ENCODE measurements at regions not wholly inside any gene's neighbourhood (a gene's known extent, or its start where the extent isn't known, plus 50 kb on each side); places are given as distances from the start of the nearest gene placed in this dataset.

DNA sequence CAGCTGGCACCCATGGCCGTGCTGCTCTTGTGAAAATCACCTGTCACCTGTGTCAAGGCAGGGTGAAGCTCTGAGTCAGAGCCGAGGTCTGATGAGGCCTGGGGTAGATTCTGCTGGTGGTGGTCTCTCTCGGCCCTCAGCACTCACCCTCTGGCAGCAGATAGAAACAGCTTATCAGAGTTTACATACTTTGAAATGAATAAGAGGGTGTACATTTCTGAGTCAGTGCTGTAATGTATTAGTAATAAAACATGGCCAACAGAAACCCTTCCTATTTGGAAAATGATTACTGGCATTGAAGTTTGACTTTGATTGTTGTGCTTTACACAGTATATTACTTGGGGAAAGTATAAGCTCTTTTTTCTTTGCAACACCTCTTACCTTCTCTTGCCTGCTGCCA is 228.8 kb downstream of the SNX10 start:
- DNase-seq (ENCODE audit: low spot score), result no peak
- Mint-ChIP-seq H3K4me3 (ENCODE audit: unreplicated experiment) (no peak overlapping the region), H3K4me1 (ENCODE audit: unreplicated experiment) (no peaks in the 10 kb centered on the region), H3K27me3 (ENCODE audit: unreplicated experiment) (peaks cover 5% of the 10 kb centered on the region), H3K27ac (ENCODE audit: unreplicated experiment) (no peak overlapping the region), H3K36me3 (ENCODE audit: low read depth, unreplicated experiment) (no peaks in the 10 kb centered on the region), H3K9me3 (ENCODE audit: unreplicated experiment) (no peaks in the 10 kb centered on the region)
- TF ChIP-seq, protein P1, sequence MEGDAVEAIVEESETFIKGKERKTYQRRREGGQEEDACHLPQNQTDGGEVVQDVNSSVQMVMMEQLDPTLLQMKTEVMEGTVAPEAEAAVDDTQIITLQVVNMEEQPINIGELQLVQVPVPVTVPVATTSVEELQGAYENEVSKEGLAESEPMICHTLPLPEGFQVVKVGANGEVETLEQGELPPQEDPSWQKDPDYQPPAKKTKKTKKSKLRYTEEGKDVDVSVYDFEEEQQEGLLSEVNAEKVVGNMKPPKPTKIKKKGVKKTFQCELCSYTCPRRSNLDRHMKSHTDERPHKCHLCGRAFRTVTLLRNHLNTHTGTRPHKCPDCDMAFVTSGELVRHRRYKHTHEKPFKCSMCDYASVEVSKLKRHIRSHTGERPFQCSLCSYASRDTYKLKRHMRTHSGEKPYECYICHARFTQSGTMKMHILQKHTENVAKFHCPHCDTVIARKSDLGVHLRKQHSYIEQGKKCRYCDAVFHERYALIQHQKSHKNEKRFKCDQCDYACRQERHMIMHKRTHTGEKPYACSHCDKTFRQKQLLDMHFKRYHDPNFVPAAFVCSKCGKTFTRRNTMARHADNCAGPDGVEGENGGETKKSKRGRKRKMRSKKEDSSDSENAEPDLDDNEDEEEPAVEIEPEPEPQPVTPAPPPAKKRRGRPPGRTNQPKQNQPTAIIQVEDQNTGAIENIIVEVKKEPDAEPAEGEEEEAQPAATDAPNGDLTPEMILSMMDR (IDR thresholded peaks at IDR 0.05; ENCODE audit: unreplicated experiment), result no peak

DNA sequence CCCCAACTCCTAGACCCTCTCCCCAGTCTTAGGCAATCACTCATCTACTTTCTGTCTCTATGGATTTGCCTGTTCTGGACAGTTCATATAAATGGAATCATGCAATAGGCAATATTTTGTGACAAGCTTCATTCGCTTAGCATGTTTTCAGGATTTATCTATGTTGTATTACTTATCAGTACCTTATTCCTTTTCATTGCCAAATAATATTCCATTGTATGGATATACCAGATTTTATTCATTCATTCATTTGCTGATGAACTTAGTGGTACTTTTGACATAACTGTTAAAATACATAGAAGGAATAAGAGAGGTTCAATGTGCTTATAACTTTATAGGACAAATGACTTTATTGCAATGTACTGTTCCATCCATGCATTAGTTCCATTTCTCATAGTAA is 231.0 kb downstream of the SNX10 start:
- Mint-ChIP-seq H3K27ac (ENCODE audit: unreplicated experiment) (no peak overlapping the region), H3K27me3 (ENCODE audit: unreplicated experiment) (peaks cover 5% of the 10 kb centered on the region), H3K9me3 (ENCODE audit: unreplicated experiment) (no peaks in the 10 kb centered on the region), H3K4me1 (ENCODE audit: unreplicated experiment) (peaks cover under 1% of the 10 kb centered on the region), H3K4me3 (ENCODE audit: unreplicated experiment) (no peak overlapping the region), H3K36me3 (ENCODE audit: low read depth, unreplicated experiment) (no peaks in the 10 kb centered on the region)
- DNase-seq (ENCODE audit: low spot score), result no peak
- TF ChIP-seq, protein P1 (IDR thresholded peaks at IDR 0.05; ENCODE audit: unreplicated experiment), result no peak

DNA sequence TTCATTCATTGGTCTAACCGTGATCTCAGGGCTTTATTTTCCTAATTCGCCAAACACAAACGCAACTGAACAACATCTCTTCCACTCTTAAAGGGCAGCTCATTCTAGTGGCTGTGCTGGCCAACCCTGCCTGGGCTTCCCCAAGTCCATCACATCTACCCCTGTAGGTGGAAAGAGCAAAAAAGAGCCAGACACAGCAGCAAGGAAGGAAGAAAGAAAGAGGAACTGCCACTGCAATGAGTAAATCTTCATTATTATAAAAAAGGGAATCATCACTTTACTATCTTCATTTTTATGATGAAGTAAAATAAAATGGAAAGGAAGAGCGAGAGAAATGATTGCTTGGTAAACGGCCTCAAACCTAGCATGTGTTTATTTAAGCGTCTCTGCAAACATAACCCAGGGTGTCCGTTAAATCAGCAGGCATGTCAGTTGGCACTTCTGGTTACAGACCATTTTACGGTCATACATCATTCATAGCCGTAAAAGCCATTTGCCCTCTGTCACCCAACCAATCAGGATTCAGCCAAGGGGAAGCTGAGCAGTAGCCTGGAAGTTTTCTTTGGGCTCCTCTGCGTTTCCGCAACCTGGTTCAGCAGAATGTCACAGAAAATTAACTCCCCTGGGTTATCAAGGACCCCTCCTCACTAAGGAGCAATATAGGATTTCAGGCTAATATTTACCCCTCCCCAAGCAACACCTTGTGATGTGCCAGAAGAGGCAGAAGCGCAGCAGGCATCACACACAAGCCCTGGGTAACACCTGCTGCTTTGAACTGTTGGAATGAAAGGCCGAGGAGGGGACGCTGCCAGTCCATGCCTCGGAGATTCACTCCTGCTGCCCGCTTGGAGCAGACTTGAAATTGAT is 234.0 kb downstream of the SNX10 start:
- H3K36me3 Mint-ChIP-seq (ENCODE audit: low read depth, unreplicated experiment), result no peaks in the 10 kb centered on the region
- no peak overlapping the region for H3K27ac Mint-ChIP-seq (ENCODE audit: unreplicated experiment)
- no peak for DNase-seq (ENCODE audit: low spot score)
- peaks cover 2% of the 10 kb centered on the region for H3K27me3 Mint-ChIP-seq (ENCODE audit: unreplicated experiment)
- no peak overlapping the region for H3K4me3 Mint-ChIP-seq (ENCODE audit: unreplicated experiment)
- no peaks in the 10 kb centered on the region for H3K9me3 Mint-ChIP-seq (ENCODE audit: unreplicated experiment)
- peaks cover 3% of the 10 kb centered on the region for H3K4me1 Mint-ChIP-seq (ENCODE audit: unreplicated experiment)
- TF ChIP-seq, protein P1 (IDR thresholded peaks at IDR 0.05; ENCODE audit: unreplicated experiment), result no peak

- Mint-ChIP-seq H3K4me1 (ENCODE audit: unreplicated experiment) (peaks cover 3% of the 10 kb centered on the region), H3K4me3 (ENCODE audit: unreplicated experiment) (no peak overlapping the region), H3K9me3 (ENCODE audit: unreplicated experiment) (no peaks in the 10 kb centered on the region)
These were observed 234.6 kb downstream of the SNX10 start for GRCh38 chr7:26526265-26526587.

GRCh38 chr7:26531926-26532325 is 240.3 kb downstream of the SNX10 start:
- Mint-ChIP-seq H3K9me3 (ENCODE audit: unreplicated experiment) (no peaks in the 10 kb centered on the region), H3K27ac (ENCODE audit: unreplicated experiment) (no peak overlapping the region), H3K4me1 (ENCODE audit: unreplicated experiment) (peaks cover 6% of the 10 kb centered on the region), H3K4me3 (ENCODE audit: unreplicated experiment) (no peak overlapping the region), H3K36me3 (ENCODE audit: low read depth, unreplicated experiment) (no peaks in the 10 kb centered on the region), H3K27me3 (ENCODE audit: unreplicated experiment) (peaks cover 2% of the 10 kb centered on the region)
- TF ChIP-seq, protein P1 (IDR thresholded peaks at IDR 0.05; ENCODE audit: unreplicated experiment), result no peak
- DNase-seq (ENCODE audit: low spot score), result no peak

More at GRCh38 chr7:26526265-26526587, 234.6 kb downstream of the SNX10 start:
- peaks cover 2% of the 10 kb centered on the region for H3K27me3 Mint-ChIP-seq (ENCODE audit: unreplicated experiment)
- no peak for DNase-seq (ENCODE audit: low spot score)
- TF ChIP-seq, protein P1 (IDR thresholded peaks at IDR 0.05; ENCODE audit: unreplicated experiment), result no peak
- no peaks in the 10 kb centered on the region for H3K36me3 Mint-ChIP-seq (ENCODE audit: low read depth, unreplicated experiment)
- no peak overlapping the region for H3K27ac Mint-ChIP-seq (ENCODE audit: unreplicated experiment)

All from endothelial cell (in vitro differentiated cells).